Adipose tissue (tissue), 3 donors: ENCODE measurements at regions not wholly inside any gene's neighbourhood (a gene's known extent, or its start where the extent isn't known, plus 50 kb on each side); places are given as distances from the start of the nearest gene placed in this dataset.

Experiments
- H3K27ac ChIP-seq: one replicate; pipeline ENCODE4 v1.5.1; 2013; ENCODE audit warnings: low read depth, low read length
- WGBS, 3 donors: extraction: QIAGEN DNeasy Blood & Tissue Kit; methylation state at CpG; one replicate each; pipeline ENCODE4 v1.1.7; 2013; 5-methylcytosine and 5-hydroxymethylcytosine counted together
- donor health status: healthy with polysubstance abuse.
- donor health status: Bipolar disorder and iron deficiency.
- donor health status: healthy.

- 10 to 22% (median 21%) methylated on average over 6 of the region's 6 CpGs for WGBS, 3 donors
- no peak overlapping the region for H3K27ac ChIP-seq
Measured at GRCh38 chr6:6890400-6890858, 217.3 kb upstream of the RREB1 start.

- H3K27ac ChIP-seq = no peak overlapping the region
Measured at GRCh38 chr6:6891125-6891721, 216.5 kb upstream of the RREB1 start.

GRCh38 chr6:6891949-6892461 is 215.8 kb upstream of the RREB1 start:
- no peak overlapping the region for H3K27ac ChIP-seq
- WGBS, 3 donors = 55 to 79% (median 57%) methylated on average over 6 of the region's 6 CpGs

More at GRCh38 chr6:6891125-6891721, 216.5 kb upstream of the RREB1 start:
- WGBS, 3 donors = 83 to 93% (median 87%) methylated on average over 8 of the region's 8 CpGs

- 60 to 63% (median 62%) methylated on average over 17 of the region's 17 CpGs for WGBS, 3 donors
- H3K27ac ChIP-seq = no peak overlapping the region
Measured at GRCh38 chr6:6892744-6893583, 214.8 kb upstream of the RREB1 start.

GRCh38 chr6:6893701-6894100 is 214.1 kb upstream of the RREB1 start:
- 61 to 80% (median 76%) methylated on average over 19 of the region's 19 CpGs for WGBS, 3 donors
- H3K27ac ChIP-seq = no peak overlapping the region

- 95 to 98% (median 98%) methylated on average over 3 of the region's 3 CpGs for WGBS, 3 donors
- H3K27ac ChIP-seq = no peak overlapping the region
Measured at GRCh38 chr6:6895929-6896328, 211.8 kb upstream of the RREB1 start.

- H3K27ac ChIP-seq = no peak overlapping the region
- 67 to 90% (median 81%) methylated on average over 3 of the region's 3 CpGs for WGBS, 3 donors
Measured at GRCh38 chr6:6897140-6897539, 210.6 kb upstream of the RREB1 start.

- H3K27ac ChIP-seq = no peak overlapping the region
- WGBS, 3 donors = 55 to 76% (median 62%) methylated on average over 15 of the region's 15 CpGs
Measured at GRCh38 chr6:6900569-6901204, 207.1 kb upstream of the RREB1 start.

GRCh38 chr6:6901205-6901719 is 206.5 kb upstream of the RREB1 start:
- no peak overlapping the region for H3K27ac ChIP-seq
- WGBS, 3 donors = 70 to 81% (median 72%) methylated on average over 15 of the region's 15 CpGs

- 93 to 95% (median 95%) methylated on average over 3 of the region's 3 CpGs for WGBS, 3 donors
- no peak overlapping the region for H3K27ac ChIP-seq
Measured at GRCh38 chr6:6901945-6902344, 205.8 kb upstream of the RREB1 start.

- no peak overlapping the region for H3K27ac ChIP-seq
- 66 to 70% (median 70%) methylated on average over 6 of the region's 6 CpGs for WGBS, 3 donors
Measured at GRCh38 chr6:6905961-6906518, 201.7 kb upstream of the RREB1 start.

- H3K27ac ChIP-seq = no peak overlapping the region
- WGBS, 3 donors = 71 to 79% (median 73%) methylated on average over 5 of the region's 5 CpGs
Measured at GRCh38 chr6:6906570-6907213, 201.1 kb upstream of the RREB1 start.

GRCh38 chr6:6907286-6907685 is 200.5 kb upstream of the RREB1 start:
- H3K27ac ChIP-seq = no peak overlapping the region
- WGBS, 3 donors = 93 to 95% (median 94%) methylated on average over 4 of the region's 4 CpGs

GRCh38 chr6:6908121-6908520 is 199.6 kb upstream of the RREB1 start:
- WGBS, 3 donors = 83 to 90% (median 89%) methylated on average over 1 of the region's 1 CpG
- no peak overlapping the region for H3K27ac ChIP-seq

- no peak overlapping the region for H3K27ac ChIP-seq
- WGBS, 3 donors = 51 to 84% (median 80%) methylated on average over 9 of the region's 9 CpGs
Measured at GRCh38 chr6:6909111-6909510, 198.7 kb upstream of the RREB1 start.

- H3K27ac ChIP-seq = no peak overlapping the region
- WGBS, 3 donors = 88 to 96% (median 90%) methylated on average over 6 of the region's 6 CpGs
Measured at GRCh38 chr6:6910734-6911295, 196.9 kb upstream of the RREB1 start.

GRCh38 chr6:6911391-6911790 is 196.4 kb upstream of the RREB1 start:
- WGBS, 3 donors = 95 to 96% (median 96%) methylated on average over 5 of the region's 5 CpGs
- no peak overlapping the region for H3K27ac ChIP-seq
